22Rv1 (cell line): ENCODE measurements at regions not wholly inside any gene's neighbourhood (a gene's known extent, or its start where the extent isn't known, plus 50 kb on each side); places are given as distances from the start of the nearest gene placed in this dataset.

Source experiments
- H3K27ac ChIP-seq: fragments of 450-650 bp; 2 replicates; pipeline ENCODE4 v1.5.1; 2017
- ZFX ChIP-seq: fragments of 450-650 bp; IDR thresholded peaks from 2 replicates; pipeline ENCODE4 v1.6.1; 2017; ENCODE audit warnings: antibody characterized with exemption, borderline replicate concordance
- TF ChIP-seq, protein P1 (sequence below): fragments of 450-650 bp; IDR thresholded peaks from 2 replicates; pipeline ENCODE4 v1.5.1; 2017; ENCODE audit warnings: mild to moderate bottlenecking

DNA sequence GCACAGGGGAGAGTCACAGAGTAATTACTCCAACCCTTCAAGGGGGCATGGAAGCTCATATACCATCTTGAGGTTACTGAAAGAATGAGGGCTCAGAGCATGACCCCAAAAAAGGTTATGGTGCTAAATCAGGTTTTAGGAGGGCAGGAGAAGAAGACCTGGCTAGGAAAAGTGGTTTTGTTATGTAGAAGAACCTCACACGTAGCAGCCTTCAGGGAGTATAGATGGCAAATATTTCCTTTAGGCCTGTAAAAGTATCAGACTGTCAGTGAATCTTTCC lies 102.0 kb upstream of the PDE5A start:
- TF ChIP-seq, protein P1, sequence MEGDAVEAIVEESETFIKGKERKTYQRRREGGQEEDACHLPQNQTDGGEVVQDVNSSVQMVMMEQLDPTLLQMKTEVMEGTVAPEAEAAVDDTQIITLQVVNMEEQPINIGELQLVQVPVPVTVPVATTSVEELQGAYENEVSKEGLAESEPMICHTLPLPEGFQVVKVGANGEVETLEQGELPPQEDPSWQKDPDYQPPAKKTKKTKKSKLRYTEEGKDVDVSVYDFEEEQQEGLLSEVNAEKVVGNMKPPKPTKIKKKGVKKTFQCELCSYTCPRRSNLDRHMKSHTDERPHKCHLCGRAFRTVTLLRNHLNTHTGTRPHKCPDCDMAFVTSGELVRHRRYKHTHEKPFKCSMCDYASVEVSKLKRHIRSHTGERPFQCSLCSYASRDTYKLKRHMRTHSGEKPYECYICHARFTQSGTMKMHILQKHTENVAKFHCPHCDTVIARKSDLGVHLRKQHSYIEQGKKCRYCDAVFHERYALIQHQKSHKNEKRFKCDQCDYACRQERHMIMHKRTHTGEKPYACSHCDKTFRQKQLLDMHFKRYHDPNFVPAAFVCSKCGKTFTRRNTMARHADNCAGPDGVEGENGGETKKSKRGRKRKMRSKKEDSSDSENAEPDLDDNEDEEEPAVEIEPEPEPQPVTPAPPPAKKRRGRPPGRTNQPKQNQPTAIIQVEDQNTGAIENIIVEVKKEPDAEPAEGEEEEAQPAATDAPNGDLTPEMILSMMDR: no peak
- TF ChIP-seq ZFX: no peak
- H3K27ac ChIP-seq: peak overlapping the region; percentile 40; the same call in 1 of the 2 replicates

DNA sequence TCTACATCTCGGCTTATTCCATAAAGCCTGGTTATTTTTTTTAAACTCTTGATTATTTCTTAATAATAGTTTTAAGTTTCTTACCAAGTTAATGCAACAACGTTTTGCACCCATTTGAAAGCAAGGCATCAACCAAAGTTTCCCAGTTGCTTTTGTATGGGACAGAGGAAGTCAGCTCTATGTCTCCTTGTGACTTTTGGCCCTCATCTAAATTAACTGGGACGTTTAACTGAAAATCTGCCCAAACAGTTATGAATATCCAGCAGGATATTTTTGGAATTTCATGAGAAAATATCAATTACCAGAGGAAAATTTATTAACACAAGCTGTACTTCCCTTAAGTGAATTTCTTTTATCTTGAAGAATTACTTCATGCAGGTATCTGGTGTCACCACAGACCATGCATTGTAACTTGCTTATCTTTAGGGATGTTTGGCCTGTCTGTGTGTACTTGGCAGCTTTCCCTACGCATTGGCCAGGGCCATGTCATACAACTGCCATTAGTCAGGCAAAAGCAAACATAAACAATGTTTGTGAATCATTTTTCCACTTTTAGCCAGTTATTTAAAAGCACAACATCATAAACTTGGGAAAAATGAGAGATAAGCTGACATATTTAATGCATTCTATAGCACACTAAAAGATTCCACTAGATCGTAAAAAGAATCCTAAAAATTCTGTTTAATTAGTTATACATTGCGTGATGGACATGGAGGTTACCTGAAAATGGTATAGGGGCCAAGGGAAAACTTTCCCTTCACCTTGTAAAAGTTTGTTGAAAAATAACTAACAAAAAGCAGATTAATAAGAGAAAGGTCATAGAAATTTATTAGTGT lies 101.4 kb upstream of the PDE5A start:
- TF ChIP-seq, protein P1: no peak
- TF ChIP-seq ZFX: no peak
- peak overlapping the region; percentile 40; the same call in 1 of the 2 replicates for H3K27ac ChIP-seq

DNA sequence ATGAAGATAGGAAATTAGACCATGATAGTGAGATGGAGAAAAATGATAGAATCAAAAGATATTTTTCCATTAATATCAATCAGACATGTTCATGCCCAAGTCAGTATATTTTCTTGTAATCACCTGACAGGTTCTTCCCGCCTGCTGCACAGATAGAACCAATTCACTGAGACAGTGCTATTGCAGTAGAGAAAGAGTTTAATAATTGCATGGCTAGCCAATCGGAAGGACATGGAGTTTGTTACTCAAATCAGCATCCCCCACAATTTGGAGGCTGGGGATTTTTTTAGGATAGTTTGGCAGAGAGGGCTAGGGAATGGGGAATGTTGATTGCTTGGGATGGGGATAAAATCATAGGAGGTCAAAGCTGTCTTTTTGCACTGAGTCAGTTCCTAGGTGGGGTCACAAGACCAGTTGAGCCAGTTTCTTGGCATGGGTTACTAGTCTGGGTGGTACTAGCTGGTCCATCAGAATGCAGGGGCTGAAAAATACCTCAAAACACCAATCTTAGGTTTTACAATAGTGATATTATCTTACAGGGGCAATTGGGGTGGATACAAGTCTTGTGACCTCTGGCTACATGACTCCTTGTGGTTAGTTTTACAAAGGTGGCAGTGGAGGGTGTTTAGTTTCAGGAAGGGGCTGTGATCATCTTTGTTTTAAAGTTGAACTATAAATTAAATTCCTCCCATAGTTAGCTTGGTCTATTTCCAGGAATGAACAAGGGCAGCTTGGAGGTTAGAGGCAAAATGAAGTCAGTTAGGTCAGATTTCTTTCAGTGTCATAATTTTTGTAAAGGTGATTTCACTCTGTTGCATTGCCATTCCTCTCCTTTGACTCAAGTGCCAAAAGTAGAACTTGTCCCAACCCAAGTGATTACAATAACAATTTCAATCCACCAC lies 100.3 kb upstream of the PDE5A start:
- H3K27ac ChIP-seq: no peak overlapping the region
- TF ChIP-seq ZFX: no peak
- TF ChIP-seq, protein P1: no peak

DNA sequence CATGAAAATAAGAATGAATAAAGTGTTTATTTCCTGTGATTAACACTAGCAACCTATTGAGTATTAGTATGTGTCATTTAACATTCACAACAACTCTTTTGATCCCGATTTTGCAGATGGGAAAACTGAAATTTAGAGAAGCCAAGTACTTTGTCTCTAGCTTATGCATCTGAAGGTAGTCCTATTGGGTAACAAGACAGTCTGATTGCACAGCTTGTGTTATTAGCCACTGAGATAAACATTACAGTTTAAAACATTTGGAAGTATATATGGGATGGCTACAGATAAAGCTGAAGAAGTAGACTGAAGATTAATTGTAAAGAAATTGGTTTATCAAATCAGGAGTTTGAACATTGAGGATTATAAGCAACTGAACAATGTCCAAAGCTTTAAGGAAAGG lies 99.6 kb upstream of the PDE5A start:
- TF ChIP-seq ZFX: no peak
- TF ChIP-seq, protein P1: no peak
- H3K27ac ChIP-seq: no peak overlapping the region

DNA sequence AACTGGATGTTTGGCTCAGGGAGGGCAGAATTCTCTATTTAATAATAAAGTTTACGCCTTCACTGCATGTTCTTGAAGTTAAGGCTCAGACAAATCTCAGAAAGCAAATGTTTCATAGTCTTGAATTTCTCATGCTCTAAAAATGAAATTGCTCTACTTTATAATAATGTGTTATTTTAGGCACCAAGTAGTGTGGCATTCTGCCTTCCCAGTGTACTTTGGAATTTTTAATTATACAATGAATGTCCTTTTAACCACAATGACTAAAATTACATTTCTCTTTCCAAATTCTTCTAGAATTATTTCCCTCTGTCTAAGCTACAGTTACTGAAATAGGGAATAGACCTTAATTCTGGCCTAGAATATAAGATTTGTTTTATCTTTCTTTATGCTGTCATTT lies 97.9 kb upstream of the PDE5A start:
- peak overlapping the region; percentile 50; the same call in 1 of the 2 replicates for H3K27ac ChIP-seq
- no peak for TF ChIP-seq ZFX
- TF ChIP-seq, protein P1: no peak

DNA sequence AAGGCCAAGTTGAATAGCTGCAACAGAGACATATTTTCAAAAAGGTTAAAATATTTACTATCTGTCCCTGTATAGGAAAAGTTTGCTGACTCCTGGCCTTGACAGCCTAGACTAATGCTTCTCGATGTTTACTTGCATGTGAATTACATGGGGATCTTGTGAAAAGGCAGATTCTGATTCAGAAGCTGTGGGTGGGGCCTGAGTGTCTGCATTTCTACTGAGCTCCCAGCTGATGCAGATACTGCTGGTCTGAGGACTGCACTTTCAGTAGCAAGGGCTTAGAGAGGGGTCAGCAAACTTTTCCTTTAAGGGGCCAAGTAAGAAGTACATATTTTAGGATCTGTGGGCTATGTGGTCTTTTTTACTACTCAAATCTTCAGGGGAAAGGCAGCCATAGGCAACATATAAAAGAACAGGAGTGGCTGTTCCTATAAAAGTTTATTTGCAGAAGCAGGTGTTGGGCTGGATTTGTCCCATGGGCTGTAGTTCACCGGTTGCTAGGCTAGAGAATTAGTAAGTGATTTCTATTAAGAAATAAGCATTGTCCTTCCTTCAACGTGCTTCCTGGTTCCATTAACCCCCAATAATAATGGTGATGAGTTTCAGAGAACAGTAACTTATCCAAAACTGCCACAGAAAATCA lies 97.2 kb upstream of the PDE5A start:
- peak overlapping the region; percentile 50 for H3K27ac ChIP-seq
- no peak for TF ChIP-seq ZFX
- TF ChIP-seq, protein P1: no peak
